Heart left ventricle (tissue), 16 donors: ENCODE measurements at regions not wholly inside any gene's neighbourhood (a gene's known extent, or its start where the extent isn't known, plus 50 kb on each side); places are given as distances from the start of the nearest gene placed in this dataset.

Source experiments
- ATAC-seq, 4 donors: fragments of 200-7000 bp; cut with Tn5 transposase; one replicate each; pipeline ENCODE4 v1.9.1; 2020 to 2022; ENCODE audit warnings: moderate library complexity in 4 of 4, mild to moderate bottlenecking in 3 of 4, moderate number of reproducible peaks in 1 of 4
- DNase-seq, 5 donors: peaks; one replicate each; pipeline ENCODE4 v3.0.0-alpha.2; 2020
- H3K27ac ChIP-seq, 12 donors: fragments of 200-600 bp; sonication (generic) in 4 of 12; one replicate each; pipeline versions ENCODE4 v1.5.0 to v1.8.0; 2016 to 2022; ENCODE audit warnings: mild to moderate bottlenecking in 2 of 12
- H3K27me3 ChIP-seq, 9 donors: fragments of 200-600 bp; sonication (generic) in 2 of 9; one replicate each; pipeline versions ENCODE4 v1.5.1 to v1.8.0; 2016 to 2022; ENCODE audit warnings: mild to moderate bottlenecking in 3 of 9
- H3K36me3 ChIP-seq, 9 donors: fragments of 200-600 bp; sonication (generic) in 2 of 9; one replicate each; pipeline versions ENCODE4 v1.5.0 to v1.8.0; 2018 to 2022; ENCODE audit warnings: mild to moderate bottlenecking in 2 of 9
- H3K4me1 ChIP-seq, 12 donors: fragments of 200-600 bp; sonication (generic) in 4 of 12; one replicate each; pipeline versions ENCODE4 v1.5.0 to v1.8.0; 2016 to 2022; ENCODE audit warnings: mild to moderate bottlenecking in 3 of 12
- H3K4me3 ChIP-seq, 12 donors: fragments of 200-600 bp; sonication (generic) in 4 of 12; one replicate each; pipeline versions ENCODE4 v1.5.0 to v1.8.0; 2017 to 2022; ENCODE audit warnings: mild to moderate bottlenecking in 9 of 12, moderate library complexity in 4 of 12
- H3K9me3 ChIP-seq, 12 donors: fragments of 200-600 bp; sonication (generic) in 4 of 12; one replicate each; pipeline versions ENCODE4 v1.5.0 to v1.8.0; 2016 to 2022; ENCODE audit warnings: mild to moderate bottlenecking in 1 of 12
- POLR2A ChIP-seq, 2 donors: fragments of 450-650 bp; IDR thresholded peaks; one replicate each; pipeline ENCODE4 v1.6.1; 2017; ENCODE audit warnings: antibody characterized with exemption in 2 of 2, mild to moderate bottlenecking in 2 of 2, moderate library complexity in 2 of 2
- WGBS, 4 donors: extraction: QIAGEN DNeasy Blood & Tissue Kit in 2 of 4; methylation state at CpG; one replicate each; pipeline versions ENCODE4 v1.1.5 to v1.1.7; 2013 to 2018; 5-methylcytosine and 5-hydroxymethylcytosine counted together
- intact Hi-C, 10 donors: fragments of 100-400 bp; cut with DNase I; formaldehyde crosslinking; loops; one replicate each; pipeline versions ENCODE4 v1.11.1 to v1.14.2; 2022
- TF ChIP-seq, protein P1 (sequence below), 12 donors: fragments of 200-600 bp; sonication (generic) in 4 of 12; IDR thresholded peaks; one replicate each; pipeline versions ENCODE4 v1.5.0 to v1.8.0; 2018 to 2022; ENCODE audit warnings: antibody characterized with exemption in 12 of 12, mild to moderate bottlenecking in 5 of 12
- donor health status: ischemic (EF 13 %, LVEDD 7.1; RV severe dilation, severe dysfunction).
- donor health status: healthy with polysubstance abuse.
- donor health status: DM: no; HTN: yes; CAD: no.
- donor health status: DM: no; HTN: no; CAD: no.
- donor health status: ischemic (EF 25% LVEDD 6.9; RV normal size, moderate dysfunction).
- donor health status: ischemic (EF 25% LVEDD 5.7; RV mildly dilated, moderate dysfunction).
- donor health status: healthy.
- donor health status: DM: yes; HTN: yes; CAD: no.
- donor health status: ischemic (EF 35%, LVEDD 5.7; RV mildly dilated, moderate dysfunction).
- donor health status: nonischemic (EF 11% LVEDD 7.7; RV severe dilation, severe dysfunction).
- donor health status: DM: yes; HTN: yes; CAD: no.
- donor health status: PGD.
- donor health status: ischemic (EF 29% LVEDD 5.4; RV normal size, mild dysfunction).
- donor health status: nonischemic (EF 23%, LVEDD 6.1; RV moderate dilation, normal function).

DNA sequence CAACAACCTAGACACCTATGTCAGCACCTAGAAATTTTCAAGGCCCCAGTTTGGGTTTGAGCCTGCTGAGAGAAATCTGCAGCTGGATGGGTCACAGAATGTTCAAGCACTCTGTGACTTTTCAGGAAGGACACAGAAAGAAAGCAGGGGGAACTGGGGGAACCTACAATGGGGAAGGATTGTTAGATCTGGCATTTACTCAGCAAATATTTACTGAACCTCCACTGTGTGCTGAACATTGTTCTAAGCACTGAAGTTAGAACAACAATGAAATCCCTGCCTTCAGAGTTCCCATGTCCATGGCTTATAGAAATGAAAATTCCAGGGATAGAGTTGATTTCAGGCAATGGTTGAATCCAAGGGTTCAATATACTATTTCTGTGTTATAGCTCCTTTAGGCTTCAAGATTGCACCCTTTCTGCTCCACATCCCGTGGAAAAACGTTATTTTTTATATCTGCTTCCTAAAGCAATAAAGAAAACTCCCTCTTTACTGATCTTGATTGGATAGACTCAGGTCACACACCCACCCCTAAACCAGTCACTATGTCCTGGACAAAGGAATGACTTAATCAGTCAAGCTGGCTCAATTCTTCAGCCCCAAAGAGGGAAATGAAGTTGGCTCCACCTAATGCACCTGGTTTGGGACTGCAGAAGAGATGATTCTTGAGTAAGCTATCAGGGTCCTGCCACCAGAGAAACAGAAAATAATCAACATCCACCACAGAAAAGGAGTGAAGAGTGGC, 95.1 kb downstream of the OR5AK2 start:
- no peak overlapping the region for H3K27ac ChIP-seq
- H3K27me3 ChIP-seq: no peaks in the 10 kb centered on the region
- TF ChIP-seq, protein P1, sequence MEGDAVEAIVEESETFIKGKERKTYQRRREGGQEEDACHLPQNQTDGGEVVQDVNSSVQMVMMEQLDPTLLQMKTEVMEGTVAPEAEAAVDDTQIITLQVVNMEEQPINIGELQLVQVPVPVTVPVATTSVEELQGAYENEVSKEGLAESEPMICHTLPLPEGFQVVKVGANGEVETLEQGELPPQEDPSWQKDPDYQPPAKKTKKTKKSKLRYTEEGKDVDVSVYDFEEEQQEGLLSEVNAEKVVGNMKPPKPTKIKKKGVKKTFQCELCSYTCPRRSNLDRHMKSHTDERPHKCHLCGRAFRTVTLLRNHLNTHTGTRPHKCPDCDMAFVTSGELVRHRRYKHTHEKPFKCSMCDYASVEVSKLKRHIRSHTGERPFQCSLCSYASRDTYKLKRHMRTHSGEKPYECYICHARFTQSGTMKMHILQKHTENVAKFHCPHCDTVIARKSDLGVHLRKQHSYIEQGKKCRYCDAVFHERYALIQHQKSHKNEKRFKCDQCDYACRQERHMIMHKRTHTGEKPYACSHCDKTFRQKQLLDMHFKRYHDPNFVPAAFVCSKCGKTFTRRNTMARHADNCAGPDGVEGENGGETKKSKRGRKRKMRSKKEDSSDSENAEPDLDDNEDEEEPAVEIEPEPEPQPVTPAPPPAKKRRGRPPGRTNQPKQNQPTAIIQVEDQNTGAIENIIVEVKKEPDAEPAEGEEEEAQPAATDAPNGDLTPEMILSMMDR (IDR thresholded peaks at IDR 0.05): no peak
- no peak for TF ChIP-seq POLR2A (IDR thresholded peaks at IDR 0.05)
- WGBS, 4 donors: 70 to 81% (median 74%) methylated on average over 2 of the region's 2 CpGs
- no peak for ATAC-seq
- DNase-seq: no peak
- H3K9me3 ChIP-seq: no peaks in the 10 kb centered on the region
- no peaks in the 10 kb centered on the region for H3K4me1 ChIP-seq
- intact Hi-C loops: no loop called here
- H3K4me3 ChIP-seq: no peak overlapping the region
- H3K36me3 ChIP-seq: no peaks in the 10 kb centered on the region

DNA sequence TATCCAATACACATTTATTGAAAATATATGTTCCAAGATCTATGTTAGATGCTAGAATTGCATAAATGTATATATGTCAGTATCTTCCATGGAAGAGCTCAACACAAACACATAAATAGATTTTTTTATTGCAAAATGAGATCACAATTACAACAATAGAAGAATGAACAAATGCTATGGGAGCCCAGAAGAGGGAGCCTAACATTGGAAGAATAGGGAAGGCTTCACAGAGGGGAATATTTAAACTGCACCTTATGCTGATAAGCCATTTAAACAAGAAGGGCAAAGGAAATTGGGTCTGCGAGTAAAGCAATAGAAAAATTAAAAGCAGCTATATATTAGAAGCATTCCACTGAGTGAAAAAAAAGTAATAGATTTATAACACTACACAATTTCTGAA, 96.1 kb upstream of the LRRC55 start:
- Histone ChIP-seq H3K27me3 (no peaks in the 10 kb centered on the region), H3K4me1 (no peaks in the 10 kb centered on the region), H3K36me3 (no peaks in the 10 kb centered on the region), H3K9me3 (no peaks in the 10 kb centered on the region), H3K4me3 (no peak overlapping the region), H3K27ac (no peak overlapping the region)
- DNase-seq (no peak), ATAC-seq (no peak)
- intact Hi-C loops: no loop called here
- no peak for TF ChIP-seq POLR2A (IDR thresholded peaks at IDR 0.05)
- TF ChIP-seq, protein P1 (IDR thresholded peaks at IDR 0.05): peak in 5 of 12 donors; percentile 9 to 34 (median 14)
- 29 to 43% (median 38%) methylated on average over 1 of the region's 1 CpG for WGBS, 4 donors

DNA sequence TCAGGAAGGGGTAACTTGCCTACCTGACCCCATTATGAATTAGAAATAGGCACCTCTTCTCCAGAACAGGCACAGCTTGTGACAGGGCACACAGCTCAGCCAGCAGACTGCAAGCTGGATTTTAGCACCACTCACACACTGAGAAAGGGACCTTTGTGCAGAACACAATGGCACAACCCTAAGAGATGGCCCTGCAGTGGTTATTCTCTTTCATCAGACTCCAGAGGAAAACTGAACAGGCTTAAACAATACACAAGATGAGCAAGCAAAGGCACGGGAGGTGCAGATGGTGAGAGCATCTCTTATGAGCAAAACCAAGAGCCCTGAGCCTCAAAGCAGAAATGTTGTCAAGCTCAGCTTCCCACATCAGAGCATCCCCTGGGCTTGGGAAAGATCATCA, 93.8 kb upstream of the LRRC55 start:
- no peak for ATAC-seq
- H3K27ac ChIP-seq: no peak overlapping the region
- H3K9me3 ChIP-seq: no peaks in the 10 kb centered on the region
- no peak for DNase-seq
- WGBS, 4 donors: 64 to 100% (median 78%) methylated on average over 1 of the region's 1 CpG
- H3K36me3 ChIP-seq: no peaks in the 10 kb centered on the region
- H3K4me3 ChIP-seq: no peak overlapping the region
- H3K27me3 ChIP-seq: no peaks in the 10 kb centered on the region
- intact Hi-C loops: no loop called here
- no peaks in the 10 kb centered on the region for H3K4me1 ChIP-seq
- TF ChIP-seq, protein P1 (IDR thresholded peaks at IDR 0.05): no peak
- no peak for TF ChIP-seq POLR2A (IDR thresholded peaks at IDR 0.05)

DNA sequence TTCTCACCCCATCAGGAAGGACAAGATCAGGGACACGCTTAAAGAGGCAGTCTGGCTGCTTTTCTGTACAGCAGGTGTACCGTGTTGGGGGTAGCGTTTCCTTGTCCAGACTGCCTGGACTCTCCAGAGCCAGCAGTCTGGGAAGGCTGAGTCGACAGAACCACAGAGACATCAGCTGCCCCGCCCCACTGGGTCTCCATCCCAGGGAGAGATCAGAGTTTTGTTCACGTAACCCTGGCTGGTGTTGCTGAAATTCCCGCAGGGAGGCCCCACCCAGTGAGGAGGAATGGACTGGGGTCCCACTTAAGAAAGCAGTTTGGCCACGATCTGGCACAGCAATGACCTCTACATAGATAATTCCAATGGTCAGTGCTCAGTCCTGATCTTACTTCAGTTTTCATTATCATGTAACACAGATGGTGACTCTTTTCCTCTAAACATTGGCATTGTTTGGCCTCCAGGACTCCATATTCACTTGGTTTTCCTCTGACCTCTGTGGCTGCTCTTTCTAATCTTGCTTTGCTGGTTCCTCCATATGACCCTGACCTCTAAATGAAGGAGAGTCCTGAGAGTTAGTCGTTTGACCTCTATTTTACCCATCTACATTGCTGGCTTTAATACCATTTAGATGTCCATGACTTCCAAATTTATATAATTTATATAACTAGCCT, 89.6 kb upstream of the LRRC55 start:
- intact Hi-C loops: no loop called here
- Histone ChIP-seq H3K36me3 (no peaks in the 10 kb centered on the region), H3K27me3 (no peaks in the 10 kb centered on the region), H3K4me1 (peaks cover 0 to 2% (median 0%) of the 10 kb centered on the region in 12 donors), H3K27ac (no peak overlapping the region), H3K4me3 (no peak overlapping the region), H3K9me3 (no peaks in the 10 kb centered on the region)
- DNase-seq (no peak), ATAC-seq (no peak)
- WGBS, 4 donors: 83 to 90% (median 89%) methylated on average over 8 to 9 of the region's 9 CpGs
- TF ChIP-seq POLR2A (IDR thresholded peaks at IDR 0.05): no peak
- TF ChIP-seq, protein P1 (IDR thresholded peaks at IDR 0.05): no peak
